Spleen (tissue), 11 donors: ENCODE measurements at regions not wholly inside any gene's neighbourhood (a gene's known extent, or its start where the extent isn't known, plus 50 kb on each side); places are given as distances from the start of the nearest gene placed in this dataset.

Experiments used
- DNase-seq: peaks from one replicate; pipeline ENCODE4 v3.0.0-alpha.2; 2020
- H3K27ac ChIP-seq, 8 donors: fragments of 200-600 bp; sonication (generic) in 7 of 8; 1 replicate in 4 of 8; 2 replicates in 4 of 8; pipeline versions ENCODE4 v1.5.0 to v1.8.0; 2016 to 2021; ENCODE audit warnings: inconsistent platforms in 4 of 8, mild to moderate bottlenecking in 4 of 8, moderate library complexity in 1 of 8
- H3K27me3 ChIP-seq, 7 donors: fragments of 200-600 bp; sonication (generic) in 6 of 7; replicated peaks in 1 of 7; 1 replicate in 4 of 7; 2 replicates in 3 of 7; pipeline versions ENCODE4 v1.5.0 to v1.8.0; 2016 to 2021; ENCODE audit warnings: inconsistent platforms in 3 of 7, mild to moderate bottlenecking in 1 of 7
- H3K36me3 ChIP-seq, 6 donors: fragments of 200-600 bp; sonication (generic) in 5 of 6; 1 replicate in 4 of 6; 2 replicates in 2 of 6; pipeline versions ENCODE4 v1.5.0 to v1.8.0; 2016 to 2021; ENCODE audit warnings: inconsistent platforms in 2 of 6
- H3K4me1 ChIP-seq, 6 donors: fragments of 200-600 bp; sonication (generic) in 5 of 6; 1 replicate in 3 of 6; 2 replicates in 3 of 6; pipeline versions ENCODE4 v1.5.0 to v1.8.0; 2016 to 2021; ENCODE audit warnings: inconsistent platforms in 3 of 6
- H3K4me3 ChIP-seq, 8 donors: fragments of 200-600 bp; sonication (generic) in 7 of 8; 1 replicate in 4 of 8; 2 replicates in 4 of 8; pipeline versions ENCODE4 v1.5.0 to v1.8.0; 2016 to 2021; ENCODE audit warnings: inconsistent platforms in 4 of 8, mild to moderate bottlenecking in 4 of 8, moderate library complexity in 2 of 8
- H3K9me3 ChIP-seq, 8 donors: fragments of 200-600 bp; sonication (generic) in 7 of 8; 1 replicate in 4 of 8; 2 replicates in 4 of 8; pipeline versions ENCODE4 v1.5.0 to v1.8.0; 2016 to 2021; ENCODE audit warnings: inconsistent platforms in 4 of 8
- POLR2A ChIP-seq, 3 donors: fragments of 450-650 bp; IDR thresholded peaks; one replicate each; pipeline ENCODE4 v1.5.1; 2017; ENCODE audit warnings: antibody characterized with exemption in 3 of 3, mild to moderate bottlenecking in 1 of 3
- POLR2AphosphoS5 ChIP-seq, 3 donors: sonication (generic); formaldehyde crosslinking; IDR thresholded peaks; one replicate each; pipeline ENCODE4 v1.5.1; 2017; ENCODE audit warnings: antibody characterized with exemption in 3 of 3
- WGBS, 5 donors: extraction: QIAGEN DNeasy Blood & Tissue Kit in 3 of 5; methylation state at CpG; one replicate each; pipeline versions ENCODE4 v1.1.5 to v1.1.7; 2013 to 2018; 5-methylcytosine and 5-hydroxymethylcytosine counted together
- intact Hi-C: fragments of 100-400 bp; cut with DNase I; formaldehyde crosslinking; loops from one replicate; pipeline ENCODE4 v1.15.0; 2023; ENCODE audit warnings: low total_unique reads
- TF ChIP-seq, protein P1 (sequence below), 11 experiments: fragments of 200-600 bp in 7 of 11; fragments of 450-650 bp in 4 of 11; sonication (generic) in 4 of 11; IDR thresholded peaks in 8 of 11; conservative IDR thresholded peaks in 3 of 11; 1 replicate in 7 of 11; 2 replicates in 4 of 11; pipeline versions ENCODE4 v1.4.0 to v1.8.0; 2016 to 2021; ENCODE audit warnings: antibody characterized with exemption in 11 of 11, inconsistent platforms in 4 of 11, mild to moderate bottlenecking in 1 of 11
- donor health status: healthy with polysubstance abuse.
- donor health status: DM: no; HTN: no; CAD: no; lungs with moderate emphysema.
- donor health status: DM: no; HTN: no; CAD: no.
- donor health status: Bipolar disorder and iron deficiency.
- donor health status: healthy.
- donor health status: DM: no; HTN: no; CAD: no.
- donor health status: DM: yes; HTN: yes; CAD: no.

DNA sequence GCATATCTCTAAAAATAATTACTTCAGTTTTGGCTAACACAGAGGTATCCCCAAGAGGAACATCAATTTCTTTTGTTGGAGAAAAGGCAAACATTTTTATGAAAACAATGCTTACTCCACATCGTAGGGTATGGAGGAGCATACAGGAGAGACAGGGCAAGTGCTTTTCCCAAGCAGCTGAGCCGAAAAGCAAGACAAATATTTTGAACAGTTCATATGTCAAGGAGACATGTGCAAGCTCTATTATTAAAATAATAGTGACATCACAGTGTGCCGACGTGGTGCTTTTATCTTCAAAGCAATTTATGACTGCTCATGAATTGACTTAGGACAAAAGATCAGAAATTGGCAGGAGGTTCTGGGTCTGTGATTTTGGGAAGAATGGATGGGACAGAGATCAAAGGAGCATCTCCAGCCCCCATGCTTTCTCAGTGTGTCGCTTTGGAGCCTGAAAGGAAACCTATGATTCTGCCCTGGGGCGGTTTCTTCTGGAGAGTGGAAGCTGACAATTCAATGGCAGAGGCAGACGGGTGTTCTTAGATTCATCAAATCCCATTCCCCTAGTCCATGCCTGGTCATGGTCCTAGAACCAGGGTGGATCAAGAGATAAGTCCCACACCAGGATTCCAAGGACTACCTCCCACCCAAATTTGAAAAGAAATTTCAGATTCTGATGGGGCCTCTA lies 97.1 kb downstream of the JCAD start:
- H3K27ac ChIP-seq = no peak overlapping the region
- no peak for TF ChIP-seq POLR2AphosphoS5 (IDR thresholded peaks at IDR 0.05)
- TF ChIP-seq, protein P1, sequence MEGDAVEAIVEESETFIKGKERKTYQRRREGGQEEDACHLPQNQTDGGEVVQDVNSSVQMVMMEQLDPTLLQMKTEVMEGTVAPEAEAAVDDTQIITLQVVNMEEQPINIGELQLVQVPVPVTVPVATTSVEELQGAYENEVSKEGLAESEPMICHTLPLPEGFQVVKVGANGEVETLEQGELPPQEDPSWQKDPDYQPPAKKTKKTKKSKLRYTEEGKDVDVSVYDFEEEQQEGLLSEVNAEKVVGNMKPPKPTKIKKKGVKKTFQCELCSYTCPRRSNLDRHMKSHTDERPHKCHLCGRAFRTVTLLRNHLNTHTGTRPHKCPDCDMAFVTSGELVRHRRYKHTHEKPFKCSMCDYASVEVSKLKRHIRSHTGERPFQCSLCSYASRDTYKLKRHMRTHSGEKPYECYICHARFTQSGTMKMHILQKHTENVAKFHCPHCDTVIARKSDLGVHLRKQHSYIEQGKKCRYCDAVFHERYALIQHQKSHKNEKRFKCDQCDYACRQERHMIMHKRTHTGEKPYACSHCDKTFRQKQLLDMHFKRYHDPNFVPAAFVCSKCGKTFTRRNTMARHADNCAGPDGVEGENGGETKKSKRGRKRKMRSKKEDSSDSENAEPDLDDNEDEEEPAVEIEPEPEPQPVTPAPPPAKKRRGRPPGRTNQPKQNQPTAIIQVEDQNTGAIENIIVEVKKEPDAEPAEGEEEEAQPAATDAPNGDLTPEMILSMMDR (IDR thresholded peaks at IDR 0.05 in 8 of 11, conservative IDR thresholded peaks at IDR 0.05 in 3 of 11) = no peak
- TF ChIP-seq POLR2A (IDR thresholded peaks at IDR 0.05) = no peak
- no peaks in the 10 kb centered on the region for H3K9me3 ChIP-seq
- H3K4me3 ChIP-seq = no peak overlapping the region
- peaks cover 0 to 3% (median 0%) of the 10 kb centered on the region in 6 donors for H3K4me1 ChIP-seq
- H3K27me3 ChIP-seq = peaks cover 0 to 6% (median 0%) of the 10 kb centered on the region in 7 donors
- WGBS, 5 donors = 63 to 87% (median 83%) methylated on average over 7 of the region's 7 CpGs
- H3K36me3 ChIP-seq = no peaks in the 10 kb centered on the region
- intact Hi-C loops = no loop called here
- no peak for DNase-seq

DNA sequence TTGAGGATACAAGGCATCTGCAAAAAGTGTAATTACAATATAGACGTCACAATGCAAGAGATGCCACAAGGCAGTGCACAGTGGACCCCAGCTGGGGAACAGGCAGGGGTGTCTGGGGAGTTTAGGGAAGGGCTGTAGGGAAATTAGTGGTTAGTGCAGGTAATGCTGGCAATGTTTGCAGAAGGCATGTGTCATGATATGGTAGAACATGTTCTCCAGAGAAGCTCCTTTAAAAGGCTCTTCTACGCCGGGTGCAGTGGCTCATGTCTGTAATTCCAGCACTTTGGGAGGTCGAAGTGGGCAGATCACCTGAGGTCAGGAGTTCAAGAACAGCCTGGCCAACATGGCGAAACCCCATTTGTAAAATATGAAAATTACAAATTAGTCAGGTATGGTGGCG lies 98.0 kb downstream of the JCAD start:
- H3K4me1 ChIP-seq = peaks cover 0 to 3% (median 0%) of the 10 kb centered on the region in 6 donors
- peaks cover 0 to 6% (median 0%) of the 10 kb centered on the region in 7 donors for H3K27me3 ChIP-seq
- H3K9me3 ChIP-seq = peaks cover 0 to 5% (median 0%) of the 10 kb centered on the region in 8 donors
- 91 to 95% (median 93%) methylated on average over 6 of the region's 6 CpGs for WGBS, 5 donors
- intact Hi-C loops = no loop called here
- H3K4me3 ChIP-seq = no peak overlapping the region
- TF ChIP-seq POLR2A (IDR thresholded peaks at IDR 0.05) (no peak), POLR2AphosphoS5 (IDR thresholded peaks at IDR 0.05) (no peak)
- TF ChIP-seq, protein P1 (IDR thresholded peaks at IDR 0.05 in 8 of 11, conservative IDR thresholded peaks at IDR 0.05 in 3 of 11) = no peak
- DNase-seq = no peak
- H3K27ac ChIP-seq = no peak overlapping the region
- no peaks in the 10 kb centered on the region for H3K36me3 ChIP-seq

DNA sequence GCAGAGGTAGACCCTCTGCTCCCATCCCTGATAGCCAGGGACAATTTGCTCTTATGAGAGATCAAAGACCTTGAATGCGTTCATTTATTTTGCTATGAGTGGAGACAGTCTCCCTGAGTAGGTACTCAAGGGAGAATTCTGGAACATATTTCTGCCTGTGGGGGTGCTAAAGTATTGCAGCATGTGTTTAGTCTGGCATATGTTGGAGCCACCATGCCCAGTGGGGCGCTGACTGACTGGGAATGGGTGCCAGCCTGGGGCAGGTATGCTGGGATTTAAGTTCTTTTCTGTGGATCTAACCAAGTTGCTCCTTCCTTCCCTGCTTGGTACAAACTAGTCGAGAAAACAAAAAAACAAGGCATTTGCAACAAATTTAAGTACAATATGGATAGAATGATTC lies 99.1 kb downstream of the JCAD start:
- no peak for DNase-seq
- H3K9me3 ChIP-seq = peaks cover 0 to 8% (median 0%) of the 10 kb centered on the region in 8 donors
- no peaks in the 10 kb centered on the region for H3K36me3 ChIP-seq
- no peak overlapping the region for H3K4me3 ChIP-seq
- TF ChIP-seq POLR2A (IDR thresholded peaks at IDR 0.05) (no peak), POLR2AphosphoS5 (IDR thresholded peaks at IDR 0.05) (no peak)
- TF ChIP-seq, protein P1 (IDR thresholded peaks at IDR 0.05 in 8 of 11, conservative IDR thresholded peaks at IDR 0.05 in 3 of 11) = no peak
- WGBS, 5 donors = 78 to 91% (median 88%) methylated on average over 3 of the region's 3 CpGs
- peaks cover 0 to 6% (median 0%) of the 10 kb centered on the region in 7 donors for H3K27me3 ChIP-seq
- H3K4me1 ChIP-seq = peaks cover 0 to 3% (median 0%) of the 10 kb centered on the region in 6 donors
- intact Hi-C loops = no loop called here
- H3K27ac ChIP-seq = no peak overlapping the region

DNA sequence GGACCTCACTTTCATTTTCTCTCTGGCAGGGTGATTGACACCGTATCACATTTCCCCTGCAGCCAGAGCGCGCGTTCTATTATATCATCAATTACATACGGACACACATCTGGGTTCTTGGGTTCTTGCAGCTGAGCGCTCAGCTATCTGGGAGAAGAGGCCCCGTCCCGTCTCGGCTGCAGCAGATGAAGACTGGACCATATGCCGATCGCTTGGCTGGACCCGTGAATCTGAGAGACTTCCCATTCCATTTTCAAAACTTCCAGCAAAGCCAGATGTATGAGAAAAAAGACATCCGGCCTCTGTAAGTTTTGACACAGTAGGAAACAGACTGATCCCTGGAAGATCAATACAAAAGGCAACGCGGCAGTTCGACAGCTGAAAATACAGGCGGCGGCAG lies 99.8 kb downstream of the JCAD start:
- peaks cover 0 to 3% (median 0%) of the 10 kb centered on the region in 6 donors for H3K4me1 ChIP-seq
- H3K9me3 ChIP-seq = peaks cover 0 to 8% (median 0%) of the 10 kb centered on the region in 8 donors
- no peak overlapping the region for H3K4me3 ChIP-seq
- intact Hi-C loops = no loop called here
- TF ChIP-seq, protein P1 (IDR thresholded peaks at IDR 0.05 in 8 of 11, conservative IDR thresholded peaks at IDR 0.05 in 3 of 11) = no peak
- TF ChIP-seq POLR2A (IDR thresholded peaks at IDR 0.05) (no peak), POLR2AphosphoS5 (IDR thresholded peaks at IDR 0.05) (no peak)
- DNase-seq = no peak
- 85 to 98% (median 93%) methylated on average over 18 of the region's 18 CpGs for WGBS, 5 donors
- H3K36me3 ChIP-seq = no peaks in the 10 kb centered on the region
- peaks cover 0 to 6% (median 0%) of the 10 kb centered on the region in 7 donors for H3K27me3 ChIP-seq
- no peak overlapping the region for H3K27ac ChIP-seq
